Lower leg skin (tissue), 3 donors: ENCODE measurements at regions not wholly inside any gene's neighbourhood (a gene's known extent, or its start where the extent isn't known, plus 50 kb on each side); places are given as distances from the start of the nearest gene placed in this dataset.

Source experiments
- CTCF ChIP-seq, 3 donors: fragments of 450-650 bp; IDR thresholded peaks; one replicate each; pipeline ENCODE4 v1.5.1; 2016; ENCODE audit warnings: antibody characterized with exemption in 3 of 3, mild to moderate bottlenecking in 3 of 3, moderate library complexity in 2 of 3
- POLR2A ChIP-seq, 2 donors: fragments of 450-650 bp; IDR thresholded peaks; one replicate each; pipeline ENCODE4 v1.6.1; 2016 to 2017; ENCODE audit warnings: antibody characterized with exemption in 2 of 2, mild to moderate bottlenecking in 1 of 2, moderate library complexity in 1 of 2

DNA sequence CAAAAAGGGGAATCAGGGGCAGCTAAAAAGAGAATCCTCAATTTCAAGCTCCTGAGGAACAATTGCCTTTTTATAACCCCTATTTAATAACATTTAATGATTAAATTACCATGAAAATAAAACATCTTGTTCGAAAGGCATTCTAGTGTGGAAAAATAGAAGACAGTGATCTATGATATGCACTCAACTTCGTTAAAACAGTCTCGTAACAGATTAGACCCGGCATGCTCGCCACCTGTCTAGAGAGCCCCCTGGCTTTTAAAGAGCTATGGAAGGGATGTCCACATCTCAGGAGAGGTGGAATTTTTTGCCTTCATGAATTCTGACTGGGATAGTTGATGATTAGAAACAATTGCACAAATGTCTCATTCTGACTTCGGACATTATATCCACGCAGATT lies 153.7 kb upstream of the MDFIC2 start:
- no peak for TF ChIP-seq POLR2A (IDR thresholded peaks at IDR 0.05)
- TF ChIP-seq CTCF (IDR thresholded peaks at IDR 0.05): no peak
